ENCODE measurements at regions not wholly inside any gene's neighbourhood (a gene's known extent, or its start where the extent isn't known, plus 50 kb on each side); places are given as distances from the start of the nearest gene placed in this dataset.

DNA sequence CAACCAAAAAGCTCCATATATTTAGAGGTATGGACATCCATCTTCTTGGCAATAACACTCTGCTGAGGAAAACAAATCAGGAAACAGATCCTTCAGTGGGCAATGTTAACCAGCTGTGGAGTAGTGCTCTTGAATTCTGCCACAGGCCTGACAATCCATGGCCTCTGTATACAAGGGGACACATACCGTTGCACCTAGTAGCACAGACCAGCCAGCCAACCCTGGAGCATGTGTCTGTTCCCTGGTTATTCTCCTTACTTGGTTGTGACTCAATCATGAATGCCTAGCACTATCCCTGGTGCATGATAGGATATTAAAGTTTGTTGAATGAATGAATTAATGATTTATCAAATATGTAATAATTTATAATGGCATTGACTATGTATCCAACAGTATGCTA lies 261.4 kb upstream of the MGAT5 start:
- TF ChIP-seq, protein P1, sequence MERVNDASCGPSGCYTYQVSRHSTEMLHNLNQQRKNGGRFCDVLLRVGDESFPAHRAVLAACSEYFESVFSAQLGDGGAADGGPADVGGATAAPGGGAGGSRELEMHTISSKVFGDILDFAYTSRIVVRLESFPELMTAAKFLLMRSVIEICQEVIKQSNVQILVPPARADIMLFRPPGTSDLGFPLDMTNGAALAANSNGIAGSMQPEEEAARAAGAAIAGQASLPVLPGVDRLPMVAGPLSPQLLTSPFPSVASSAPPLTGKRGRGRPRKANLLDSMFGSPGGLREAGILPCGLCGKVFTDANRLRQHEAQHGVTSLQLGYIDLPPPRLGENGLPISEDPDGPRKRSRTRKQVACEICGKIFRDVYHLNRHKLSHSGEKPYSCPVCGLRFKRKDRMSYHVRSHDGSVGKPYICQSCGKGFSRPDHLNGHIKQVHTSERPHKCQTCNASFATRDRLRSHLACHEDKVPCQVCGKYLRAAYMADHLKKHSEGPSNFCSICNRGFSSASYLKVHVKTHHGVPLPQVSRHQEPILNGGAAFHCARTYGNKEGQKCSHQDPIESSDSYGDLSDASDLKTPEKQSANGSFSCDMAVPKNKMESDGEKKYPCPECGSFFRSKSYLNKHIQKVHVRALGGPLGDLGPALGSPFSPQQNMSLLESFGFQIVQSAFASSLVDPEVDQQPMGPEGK (CRISPR knock-in tag; IDR thresholded peaks at IDR 0.05; ENCODE audit: borderline replicate concordance) = no peak
- no peak for TF ChIP-seq CREB5 (CRISPR knock-in tag; IDR thresholded peaks at IDR 0.05; ENCODE audit: low read depth)
- TF ChIP-seq BACH2 (CRISPR knock-in tag; IDR thresholded peaks at IDR 0.05; ENCODE audit: borderline replicate concordance) = no peak
- TF ChIP-seq ESRRG (CRISPR knock-in tag; IDR thresholded peaks at IDR 0.05) = no peak
- TF ChIP-seq SNAI2 (CRISPR knock-in tag; IDR thresholded peaks at IDR 0.05) = no peak
- no peak for TF ChIP-seq TCF4 (CRISPR knock-in tag; IDR thresholded peaks at IDR 0.05; ENCODE audit: borderline replicate concordance)
- no peak for TF ChIP-seq ZFP30 (CRISPR knock-in tag; IDR thresholded peaks at IDR 0.05)
- TF ChIP-seq ISL1 (CRISPR knock-in tag; IDR thresholded peaks at IDR 0.05) = no peak
- no peak for TF ChIP-seq ARNTL (CRISPR knock-in tag; IDR thresholded peaks at IDR 0.05; ENCODE audit: borderline replicate concordance, low read depth)
- TF ChIP-seq CSDC2 (CRISPR knock-in tag; IDR thresholded peaks at IDR 0.05) = no peak
- no peak for TF ChIP-seq ZNF8 (CRISPR knock-in tag; IDR thresholded peaks at IDR 0.05)

Data from SK-N-SH treated with all-trans-retinoic acid at 6 μM for 48 hours (cell line).